ENCODE measurements at regions not wholly inside any gene's neighbourhood (a gene's known extent, or its start where the extent isn't known, plus 50 kb on each side); places are given as distances from the start of the nearest gene placed in this dataset.
"Not testable (repeated sequence)": the region's sequence is repeated elsewhere in the genome, so short reads cannot be mapped to it uniquely, and the experiment has no call there.

DNA sequence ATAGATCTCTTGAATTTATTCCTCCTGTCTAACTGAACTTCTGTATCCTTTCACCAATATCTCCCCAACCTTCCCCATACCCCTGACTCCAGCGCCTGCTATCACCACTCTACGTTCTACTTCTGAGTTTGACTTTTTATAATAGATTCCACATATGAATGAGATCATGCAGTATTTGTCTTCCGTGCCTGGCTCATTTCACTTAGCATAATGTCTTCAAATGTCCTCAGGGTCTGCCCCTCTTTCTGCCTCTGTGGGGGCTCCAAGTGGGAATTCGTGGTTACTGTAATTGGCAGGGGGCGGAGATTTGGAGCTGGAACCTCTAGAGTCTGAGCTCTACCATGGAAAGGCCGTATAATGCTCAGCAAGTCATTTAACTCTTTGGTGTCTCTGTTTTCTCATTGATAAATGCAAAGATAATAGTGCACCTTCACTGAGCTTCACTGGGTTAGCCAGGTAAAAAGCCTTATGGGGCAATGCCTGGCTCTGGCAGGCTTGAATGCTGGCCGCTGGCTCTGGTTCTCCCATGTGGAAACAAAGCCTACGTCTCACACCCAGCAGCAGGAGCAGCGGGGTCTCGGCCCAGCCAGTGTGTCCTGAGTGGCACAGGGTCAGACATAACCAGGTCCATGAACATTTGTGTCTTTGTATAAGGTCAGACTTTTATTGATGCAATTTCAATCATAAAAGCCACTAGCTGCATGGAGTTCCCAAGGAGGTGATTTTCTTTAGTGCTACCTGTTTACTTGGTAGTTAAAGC lies 259.1 kb upstream of the PLGLB1 start:
- TF ChIP-seq CTCF (IDR thresholded peaks at IDR 0.05; ENCODE audit: low read length); EZH2 (optimal IDR thresholded peaks at IDR 0.05; ENCODE audit: low read depth, low read length): not testable (repeated sequence)

Data from MM.1S (cell line).